HepG2 (cell line): ENCODE measurements at regions not wholly inside any gene's neighbourhood (a gene's known extent, or its start where the extent isn't known, plus 50 kb on each side); places are given as distances from the start of the nearest gene placed in this dataset.

Source experiments
- ATAC-seq: fragments of 200-7000 bp; cut with Tn5 transposase; 3 replicates; pipeline ENCODE4 v1.9.1; 2020; ENCODE audit warnings: mild to moderate bottlenecking, moderate library complexity
- BruUV-seq: library from RNA; stranded (reverse); fragments of 400-500 nt; replicated peaks from 2 replicates; lab custom pipeline; 2021; lab: Mats Ljungman, UMichigan
- CTCF ChIA-PET: fragments of 300-600 bp; formaldehyde crosslinking; extraction: SDS; loops from one replicate; lab custom pipeline; 2021; ENCODE audit warnings: low total read pairs, inconsistent platforms, low intra/inter-chr PET ratio; lab: Yijun Ruan, JAX
- POLR2A ChIA-PET: fragments of 350-600 bp; sonication (Branson Sonifier 250); formaldehyde crosslinking; loops from one replicate; lab custom pipeline; 2020; ENCODE audit warnings: antibody characterized with exemption, inconsistent platforms; lab: Yijun Ruan, JAX
- DNase-seq: peaks from one replicate; pipeline ENCODE4 v3.0.0-alpha.2; 2015; ENCODE audit warnings: low spot score
- FAIRE-seq: peaks from 3 replicates; lab custom pipeline; 2011; peaks lifted over from hg19 to GRCh38; lab: Jason Lieb, UNC
- H2AFZ ChIP-seq: one replicate; pipeline ENCODE4 v1.6.1; 2011; ENCODE audit warnings: low read length, inconsistent platforms
- H3K27ac ChIP-seq: fragments of 300-600 bp; 3 replicates; pipeline ENCODE4 v1.8.0; 2011; ENCODE audit warnings: mixed run types, mild to moderate bottlenecking, mixed read lengths, low read length, inconsistent platforms; ENCODE audit not compliant: insufficient read depth; ENCODE audit errors: extremely low read length
- H3K27me3 ChIP-seq, 2 experiments: fragments of 200-600 bp in 1 of 2; 2 replicates in 1 of 2; 3 replicates in 1 of 2; pipeline versions ENCODE4 v1.6.0 to v1.8.0; 2011; ENCODE audit warnings: low read length in 2 of 2, mild to moderate bottlenecking in 2 of 2, moderate library complexity in 2 of 2, inconsistent platforms in 1 of 2; ENCODE audit not compliant: insufficient read depth in 2 of 2, control insufficient read depth in 1 of 2
- H3K36me3 ChIP-seq, 2 experiments: fragments of 200-600 bp in 1 of 2; replicated peaks in 1 of 2; 2 replicates in 1 of 2; 3 replicates in 1 of 2; pipeline versions ENCODE4 v1.5.1 to v1.8.0; 2011; ENCODE audit warnings: low read length in 2 of 2, inconsistent platforms in 1 of 2; ENCODE audit not compliant: insufficient read depth in 2 of 2, control insufficient read depth in 1 of 2
- H3K4me1 ChIP-seq: 2 replicates; pipeline ENCODE4 v1.5.1; 2012; ENCODE audit warnings: low read length, inconsistent platforms; ENCODE audit not compliant: insufficient read depth
- H3K4me2 ChIP-seq: 2 replicates; pipeline ENCODE4 v1.6.0; 2011; ENCODE audit warnings: low read depth, low read length, inconsistent platforms
- H3K4me3 ChIP-seq, 3 experiments: fragments of 200-600 bp in 1 of 3; sonication (generic), shearing (Covaris generic) in 1 of 3; replicated peaks in 1 of 3; 2 replicates each; pipeline ENCODE4 v1.5.1; 2011 to 2016; ENCODE audit warnings: low read length in 3 of 3, inconsistent platforms in 2 of 3, low read depth in 2 of 3, mild to moderate bottlenecking in 2 of 3, control low read depth in 1 of 3, mixed read lengths in 1 of 3; ENCODE audit not compliant: insufficient read depth in 1 of 3
- H3K79me2 ChIP-seq: one replicate; pipeline ENCODE4 v1.6.1; 2011; ENCODE audit warnings: low read length, inconsistent platforms; ENCODE audit not compliant: insufficient read depth
- H3K9ac ChIP-seq: 2 replicates; pipeline ENCODE4 v1.6.0; 2011; ENCODE audit warnings: mild to moderate bottlenecking, low read depth, low read length, inconsistent platforms; ENCODE audit not compliant: insufficient read depth
- H3K9me3 ChIP-seq: 2 replicates; pipeline ENCODE4 v1.5.1; 2012; ENCODE audit warnings: mild to moderate bottlenecking, low read length
- H4K20me1 ChIP-seq: 2 replicates; pipeline ENCODE4 v1.6.0; 2011; ENCODE audit warnings: inconsistent platforms, mild to moderate bottlenecking, low read length, moderate library complexity; ENCODE audit not compliant: insufficient read depth
- HOXA5 ChIP-seq: sonication (generic); formaldehyde crosslinking; IDR thresholded peaks from 2 replicates; pipeline ENCODE4 v1.4.0; 2020; ENCODE audit warnings: missing genetic modification reagents
- MTA1 ChIP-seq: sonication (generic); formaldehyde crosslinking; IDR thresholded peaks from 2 replicates; pipeline ENCODE4 v1.4.0; 2020; ENCODE audit warnings: missing genetic modification reagents, mild to moderate bottlenecking, borderline replicate concordance
- PCBP2 ChIP-seq: fragments of 200-400 bp; formaldehyde crosslinking; optimal IDR thresholded peaks from 2 replicates; pipeline ENCODE3; 2018; ENCODE audit warnings: low read length, low read depth; ENCODE audit not compliant: poor library complexity, severe bottlenecking
- ZNF296 ChIP-seq: sonication (generic); formaldehyde crosslinking; conservative IDR thresholded peaks from 2 replicates; pipeline ENCODE4 v1.5.0; 2020; ENCODE audit warnings: mild to moderate bottlenecking, missing genetic modification reagents
- ZNF510 ChIP-seq: sonication (generic); formaldehyde crosslinking; IDR thresholded peaks from 2 replicates; pipeline ENCODE4 v1.4.0; 2020; ENCODE audit warnings: low read depth, mild to moderate bottlenecking, missing genetic modification reagents
- ZNF558 ChIP-seq: sonication (generic); formaldehyde crosslinking; IDR thresholded peaks from 2 replicates; pipeline ENCODE4 v1.9.0; 2022; ENCODE audit warnings: mild to moderate bottlenecking, missing genetic modification reagents, borderline replicate concordance
- ZNF563 ChIP-seq: sonication (generic); formaldehyde crosslinking; IDR thresholded peaks from 2 replicates; pipeline ENCODE4 v1.8.0; 2022; ENCODE audit warnings: mild to moderate bottlenecking, moderate library complexity, missing genetic modification reagents
- ZNF607 ChIP-seq: sonication (generic); formaldehyde crosslinking; IDR thresholded peaks from 2 replicates; pipeline ENCODE4 v1.5.1; 2020; ENCODE audit warnings: missing genetic modification reagents, mild to moderate bottlenecking, borderline replicate concordance
- ZNF773 ChIP-seq: sonication (generic); formaldehyde crosslinking; IDR thresholded peaks from 2 replicates; pipeline ENCODE4 v1.4.0; 2020; ENCODE audit warnings: missing genetic modification reagents, borderline replicate concordance
- WGBS: methylation state at CpG from one replicate; pipeline ENCODE4 v1.1.6; 2017; ENCODE audit warnings: low lambda C conversion rate; 5-methylcytosine and 5-hydroxymethylcytosine counted together
- in situ Hi-C: cut with HindIII; loops from 2 replicates; pipeline ENCODE4 v1.10.0; 2017; ENCODE audit warnings: low pct_unique_long_range_greater_than_20kb; ENCODE audit not compliant: extremely low pct_ligation_motif_present
- intact Hi-C: fragments of 100-400 bp; cut with micrococcal nuclease; formaldehyde crosslinking; loops from one replicate; pipeline ENCODE4 v1.10.0; 2022; ENCODE audit not compliant: unreplicated experiment
- TF ChIP-seq, protein P1 (sequence below): sonication (generic); formaldehyde crosslinking; IDR thresholded peaks from 2 replicates; pipeline ENCODE4 v1.4.0; 2020; ENCODE audit warnings: low read depth, mild to moderate bottlenecking, missing genetic modification reagents
- TF ChIP-seq, protein P2 (sequence below): sonication (generic); formaldehyde crosslinking; IDR thresholded peaks from 2 replicates; pipeline ENCODE4 v1.4.0; 2020; ENCODE audit warnings: missing genetic modification reagents

- no peak for TF ChIP-seq PCBP2
- TF ChIP-seq HOXA5 (CRISPR knock-in tag), result no peak
- TF ChIP-seq ZNF510, result no peak
Observed at GRCh38 chr2:149715005-149715592, 127.5 kb upstream of the MMADHC start (continued).

DNA sequence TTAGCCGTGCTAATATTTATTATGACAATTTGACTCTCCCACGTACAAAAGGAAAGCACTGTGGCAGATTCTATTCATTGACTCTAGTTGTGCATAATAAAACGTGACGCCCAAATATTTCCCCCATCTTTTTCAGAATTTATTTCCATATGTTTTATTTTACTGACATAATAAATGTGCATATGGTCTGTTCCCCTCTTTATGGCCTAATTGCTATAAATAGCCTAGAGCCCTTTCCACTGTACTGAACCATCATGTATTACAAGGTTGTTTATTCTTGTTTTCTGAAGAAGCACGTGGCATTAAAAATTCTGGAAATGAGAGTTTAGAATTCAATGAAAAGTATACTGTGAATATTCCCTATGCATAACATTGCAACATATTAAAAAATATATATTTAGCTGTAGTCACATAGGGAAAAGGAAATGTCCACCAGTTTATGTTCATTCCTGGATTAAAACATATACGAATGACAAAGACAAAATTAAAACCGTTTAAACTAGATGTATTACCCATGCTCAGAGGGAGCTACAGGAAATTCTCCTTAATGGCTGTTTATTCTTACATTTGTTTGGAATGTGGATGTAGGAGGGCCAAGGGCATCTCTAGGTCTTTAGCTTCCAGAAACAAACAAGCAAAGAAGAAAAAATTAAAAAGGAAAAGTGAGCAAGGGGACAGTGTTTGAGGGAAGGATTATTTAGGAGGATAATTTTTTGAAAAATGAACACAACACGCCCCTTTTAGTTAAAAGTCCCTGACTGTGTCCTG is 122.1 kb upstream of the MMADHC start:
- Histone ChIP-seq H3K27ac (no peak overlapping the region), H3K4me3 (no peak overlapping the region), H3K9me3 (no peaks in the 10 kb centered on the region), H2AFZ (no peak overlapping the region), H4K20me1 (no peaks in the 10 kb centered on the region), H3K79me2 (no peaks in the 10 kb centered on the region), H3K27me3 (no peaks in the 10 kb centered on the region), H3K4me2 (no peak overlapping the region), H3K36me3 (no peaks in the 10 kb centered on the region), H3K9ac (no peak overlapping the region), H3K4me1 (no peaks in the 10 kb centered on the region)
- no TSS peak for BruUV-seq
- WGBS, result 20% methylated on average over 8 of the region's 8 CpGs
- in situ Hi-C loops, result loop anchor here (10.0 kb wide), 1 partner anchor 105 kb away; no protein-coding TSS in a partner anchor
- intact Hi-C loops, result no loop called here
- ChIA-PET POLR2A (no interaction called here), CTCF (no interaction called here)
- FAIRE-seq (no peak), ATAC-seq (no peak), DNase-seq (no peak)
- TF ChIP-seq ZNF558 (CRISPR knock-in tag), result no peak
- no peak for TF ChIP-seq ZNF563 (CRISPR knock-in tag)
- TF ChIP-seq ZNF773 (CRISPR knock-in tag), result no peak
- TF ChIP-seq, protein P1, sequence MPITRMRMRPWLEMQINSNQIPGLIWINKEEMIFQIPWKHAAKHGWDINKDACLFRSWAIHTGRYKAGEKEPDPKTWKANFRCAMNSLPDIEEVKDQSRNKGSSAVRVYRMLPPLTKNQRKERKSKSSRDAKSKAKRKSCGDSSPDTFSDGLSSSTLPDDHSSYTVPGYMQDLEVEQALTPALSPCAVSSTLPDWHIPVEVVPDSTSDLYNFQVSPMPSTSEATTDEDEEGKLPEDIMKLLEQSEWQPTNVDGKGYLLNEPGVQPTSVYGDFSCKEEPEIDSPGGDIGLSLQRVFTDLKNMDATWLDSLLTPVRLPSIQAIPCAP (CRISPR knock-in tag), result no peak
- no peak for TF ChIP-seq MTA1
- TF ChIP-seq ZNF607 (CRISPR knock-in tag), result no peak
- TF ChIP-seq, protein P2, sequence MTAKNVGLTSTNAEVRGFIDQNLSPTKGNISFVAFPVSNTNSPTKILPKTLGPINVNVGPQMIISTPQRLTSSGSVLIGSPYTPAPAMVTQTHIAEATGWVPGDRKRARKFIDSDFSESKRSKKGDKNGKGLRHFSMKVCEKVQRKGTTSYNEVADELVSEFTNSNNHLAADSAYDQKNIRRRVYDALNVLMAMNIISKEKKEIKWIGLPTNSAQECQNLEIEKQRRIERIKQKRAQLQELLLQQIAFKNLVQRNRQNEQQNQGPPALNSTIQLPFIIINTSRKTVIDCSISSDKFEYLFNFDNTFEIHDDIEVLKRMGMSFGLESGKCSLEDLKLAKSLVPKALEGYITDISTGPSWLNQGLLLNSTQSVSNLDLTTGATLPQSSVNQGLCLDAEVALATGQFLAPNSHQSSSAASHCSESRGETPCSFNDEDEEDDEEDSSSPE (CRISPR knock-in tag), result no peak
- TF ChIP-seq ZNF296 (CRISPR knock-in tag), result no peak
